ENCODE measurements at regions not wholly inside any gene's neighbourhood (a gene's known extent, or its start where the extent isn't known, plus 50 kb on each side); places are given as distances from the start of the nearest gene placed in this dataset.

DNA sequence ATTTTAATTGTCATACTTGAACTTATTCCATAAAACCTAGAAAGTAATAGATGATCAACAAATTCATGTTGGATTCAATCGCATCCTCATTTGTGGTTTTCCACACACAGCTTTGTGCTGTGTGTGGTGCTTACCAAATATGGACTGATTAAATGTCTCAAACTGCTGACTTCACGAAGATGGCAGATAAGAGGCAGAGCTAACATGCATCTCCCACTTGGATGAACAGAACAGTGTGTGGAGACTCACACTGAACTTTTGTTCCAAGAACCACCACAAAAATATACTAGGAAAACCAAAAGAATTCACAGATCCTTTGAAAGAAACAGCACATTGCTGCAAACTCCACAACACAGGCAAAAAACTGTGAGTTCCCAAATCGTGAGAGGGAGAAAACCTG lies 603.7 kb downstream of the TENT5A start:
- TF ChIP-seq, protein P1, sequence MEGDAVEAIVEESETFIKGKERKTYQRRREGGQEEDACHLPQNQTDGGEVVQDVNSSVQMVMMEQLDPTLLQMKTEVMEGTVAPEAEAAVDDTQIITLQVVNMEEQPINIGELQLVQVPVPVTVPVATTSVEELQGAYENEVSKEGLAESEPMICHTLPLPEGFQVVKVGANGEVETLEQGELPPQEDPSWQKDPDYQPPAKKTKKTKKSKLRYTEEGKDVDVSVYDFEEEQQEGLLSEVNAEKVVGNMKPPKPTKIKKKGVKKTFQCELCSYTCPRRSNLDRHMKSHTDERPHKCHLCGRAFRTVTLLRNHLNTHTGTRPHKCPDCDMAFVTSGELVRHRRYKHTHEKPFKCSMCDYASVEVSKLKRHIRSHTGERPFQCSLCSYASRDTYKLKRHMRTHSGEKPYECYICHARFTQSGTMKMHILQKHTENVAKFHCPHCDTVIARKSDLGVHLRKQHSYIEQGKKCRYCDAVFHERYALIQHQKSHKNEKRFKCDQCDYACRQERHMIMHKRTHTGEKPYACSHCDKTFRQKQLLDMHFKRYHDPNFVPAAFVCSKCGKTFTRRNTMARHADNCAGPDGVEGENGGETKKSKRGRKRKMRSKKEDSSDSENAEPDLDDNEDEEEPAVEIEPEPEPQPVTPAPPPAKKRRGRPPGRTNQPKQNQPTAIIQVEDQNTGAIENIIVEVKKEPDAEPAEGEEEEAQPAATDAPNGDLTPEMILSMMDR (conservative IDR thresholded peaks at IDR 0.05 in 1 of 2, IDR thresholded peaks at IDR 0.05 in 1 of 2; ENCODE audit: extremely low read depth in 1 of 2, insufficient read depth in 1 of 2, low read depth in 1 of 2, low read length in 2 of 2) = no peak
- no peak for TF ChIP-seq EZH2 (IDR thresholded peaks at IDR 0.05; ENCODE audit: borderline replicate concordance, low read length)
